GM21576 (cell line): ENCODE measurements at regions not wholly inside any gene's neighbourhood (a gene's known extent, or its start where the extent isn't known, plus 50 kb on each side); places are given as distances from the start of the nearest gene placed in this dataset.
"Not testable (repeated sequence)": the region's sequence is repeated elsewhere in the genome, so short reads cannot be mapped to it uniquely, and the experiment has no call there.

Experiments used
- ATAC-seq: cut with Tn5 transposase; IDR thresholded peaks from one replicate; pipeline ENCODE4 v1.9.1; 2021; ENCODE audit warnings: mild to moderate bottlenecking, moderate library complexity; ENCODE audit not compliant: unreplicated experiment

DNA sequence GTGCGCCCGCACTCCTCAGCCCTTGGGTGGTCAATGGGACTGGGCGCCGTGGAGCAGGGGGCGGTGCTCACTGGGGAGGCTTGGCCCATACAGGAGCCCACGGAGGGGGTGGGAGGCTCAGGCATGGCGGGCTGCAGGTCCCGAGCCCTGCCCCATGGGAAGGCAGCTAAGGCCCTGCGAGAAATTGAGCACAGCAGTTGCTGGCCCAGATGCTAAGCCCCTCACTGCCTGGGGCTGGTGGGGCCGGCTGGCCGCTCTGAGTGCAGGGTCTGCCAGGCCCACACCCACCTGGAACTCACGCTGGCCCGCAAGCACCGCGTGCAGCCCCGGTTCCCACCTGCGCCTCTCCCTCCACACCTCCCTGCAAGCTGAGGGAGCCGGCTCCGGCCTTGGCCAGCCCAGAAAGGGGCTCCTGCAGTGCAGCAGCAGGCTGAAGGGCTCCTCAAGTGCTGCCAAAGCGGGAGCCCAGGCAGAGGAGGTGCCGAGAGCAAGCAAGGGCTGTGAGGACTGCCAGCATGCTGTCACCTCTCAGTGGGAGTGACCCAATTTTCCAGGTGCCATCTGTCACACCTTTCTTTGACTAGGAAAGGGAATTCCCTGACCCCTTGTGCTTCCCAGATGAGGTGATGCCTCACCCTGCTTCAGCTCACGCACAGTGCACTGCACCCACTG lies 642.3 kb upstream of the SYNCRIP start:
- not testable (repeated sequence) for ATAC-seq

- ATAC-seq = not testable (repeated sequence)
Observed at GRCh38 chr6:86283596-86283995, 640.9 kb upstream of the SYNCRIP start.

- no peak for ATAC-seq
Observed at GRCh38 chr6:86276056-86276455, 633.4 kb upstream of the SYNCRIP start.

GRCh38 chr6:86273936-86274335 lies 631.2 kb upstream of the SYNCRIP start:
- ATAC-seq = no peak

- ATAC-seq = no peak
Observed at GRCh38 chr6:86256615-86257187, 614.0 kb upstream of the SYNCRIP start.

- ATAC-seq = no peak
Observed at GRCh38 chr6:86255973-86256372, 613.3 kb upstream of the SYNCRIP start.

DNA sequence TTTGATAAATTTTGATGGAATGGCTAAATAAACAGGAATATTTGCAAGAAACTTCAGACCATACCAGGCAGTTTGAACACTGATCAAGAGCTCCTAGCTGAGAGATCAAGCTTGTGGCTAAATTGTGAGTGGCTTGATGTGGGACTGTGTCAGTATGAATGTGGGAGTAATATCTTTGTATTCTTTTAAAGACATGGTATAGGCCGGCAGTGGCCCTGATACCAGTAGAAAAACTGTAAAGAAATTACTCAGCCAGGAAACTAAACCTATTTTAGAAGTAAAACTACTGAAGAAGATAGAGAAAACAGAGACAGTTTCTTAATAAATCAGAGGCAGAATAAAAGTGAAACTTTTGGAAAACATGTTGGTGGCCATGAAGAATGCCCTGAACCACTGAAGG lies 608.4 kb upstream of the SYNCRIP start:
- no peak for ATAC-seq

DNA sequence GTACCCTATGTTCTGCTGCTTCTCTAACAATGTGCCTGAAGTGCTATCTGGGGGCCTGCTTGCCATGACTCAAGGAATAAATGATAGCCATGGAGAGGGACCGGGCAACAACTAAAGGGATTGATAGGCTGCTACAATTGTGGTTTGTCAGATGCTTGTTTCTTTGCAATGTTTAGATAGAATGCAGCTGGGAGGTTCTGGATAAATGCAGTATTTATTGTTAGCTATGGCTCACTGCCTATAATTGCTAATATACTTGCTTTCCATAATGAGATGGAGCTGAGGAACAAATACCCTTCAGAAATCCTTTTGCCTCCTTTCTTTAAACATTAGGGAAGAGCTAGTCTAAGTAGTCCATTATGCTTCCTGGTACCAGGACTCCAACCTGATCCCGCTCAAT lies 575.2 kb upstream of the SYNCRIP start:
- ATAC-seq = no peak

DNA sequence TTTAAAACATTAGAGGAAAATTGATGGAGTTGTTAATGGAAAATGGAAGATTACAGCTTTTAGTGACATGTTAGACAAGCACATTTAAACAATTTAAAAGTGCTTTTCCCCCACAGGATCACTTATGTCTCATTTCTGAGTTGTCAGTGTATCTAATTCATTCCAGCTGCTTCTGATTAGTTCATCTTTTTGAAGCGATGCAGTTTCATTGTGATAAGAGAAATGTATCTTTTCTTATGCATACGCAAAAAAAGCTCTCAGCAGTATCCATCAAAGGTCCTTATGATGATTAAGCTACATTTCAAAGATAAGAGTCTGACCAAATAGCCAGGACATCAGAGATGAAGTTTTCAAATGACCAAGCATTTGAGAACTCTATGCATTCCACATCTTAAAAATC lies 572.6 kb upstream of the SYNCRIP start:
- ATAC-seq = no peak

- ATAC-seq = no peak
Observed at GRCh38 chr6:86205980-86206379, 563.3 kb upstream of the SYNCRIP start.

DNA sequence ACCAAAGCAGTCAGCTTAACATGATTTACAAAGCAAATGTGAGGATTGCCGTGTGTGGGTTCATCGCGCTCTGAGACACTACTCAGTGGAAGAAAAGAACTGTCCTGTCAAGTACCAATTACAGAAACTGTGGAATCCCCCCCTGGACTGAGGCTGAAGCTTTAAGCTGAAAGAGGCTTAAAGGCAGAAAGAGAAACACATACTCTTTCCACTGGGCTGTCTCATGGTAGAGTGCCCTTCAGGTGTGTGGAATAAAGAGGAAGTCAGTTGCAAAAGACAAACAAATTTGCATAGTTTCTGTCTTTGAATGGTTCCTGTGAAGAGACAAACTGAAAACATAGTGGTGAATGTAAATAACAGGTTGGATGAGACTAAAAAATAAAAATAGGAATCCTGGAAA lies 560.4 kb upstream of the SYNCRIP start:
- peak; percentile 71 for ATAC-seq

DNA sequence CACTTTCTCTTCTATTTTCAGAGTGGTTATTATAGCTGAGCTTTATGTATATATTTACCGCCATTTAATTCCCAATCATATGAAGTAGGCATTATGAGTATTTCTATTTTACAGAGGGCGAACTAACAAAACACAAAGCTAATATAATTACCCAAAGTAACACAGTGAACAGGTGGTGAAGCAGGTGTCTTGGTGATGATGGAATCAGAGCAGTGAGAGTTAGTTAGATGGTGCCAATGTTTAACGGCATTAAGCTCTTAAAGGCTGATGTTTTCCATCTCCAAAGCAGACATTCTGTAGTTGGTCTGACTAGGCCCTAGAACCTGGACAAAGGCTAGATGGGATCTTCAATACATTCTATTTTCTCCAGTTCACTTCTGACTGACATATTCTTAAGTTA lies 551.1 kb upstream of the SYNCRIP start:
- ATAC-seq = no peak

DNA sequence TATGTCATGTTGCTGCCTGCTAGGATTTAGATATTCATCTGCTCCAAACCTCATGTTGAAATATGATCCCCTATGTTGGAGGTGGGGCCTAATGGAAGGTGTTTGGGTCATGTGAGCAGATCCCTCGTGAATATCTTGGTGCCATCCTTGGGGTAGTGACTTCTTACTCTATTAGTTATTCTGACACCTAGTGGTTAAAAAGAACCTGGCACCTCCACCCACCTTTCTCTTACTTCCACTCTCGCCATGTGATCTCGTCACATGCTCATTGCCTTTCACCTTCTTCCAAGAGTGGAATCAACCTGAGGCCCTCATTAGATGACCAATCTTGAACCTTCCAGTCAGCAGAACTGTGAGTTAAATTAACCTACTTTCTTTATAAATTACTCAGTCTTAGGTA lies 549.4 kb upstream of the SYNCRIP start:
- ATAC-seq = peak; percentile 92

- ATAC-seq = not testable (repeated sequence)
Observed at GRCh38 chr6:86175149-86175548, 532.5 kb upstream of the SYNCRIP start.

GRCh38 chr6:86154852-86155251 lies 512.2 kb upstream of the SYNCRIP start:
- no peak for ATAC-seq

DNA sequence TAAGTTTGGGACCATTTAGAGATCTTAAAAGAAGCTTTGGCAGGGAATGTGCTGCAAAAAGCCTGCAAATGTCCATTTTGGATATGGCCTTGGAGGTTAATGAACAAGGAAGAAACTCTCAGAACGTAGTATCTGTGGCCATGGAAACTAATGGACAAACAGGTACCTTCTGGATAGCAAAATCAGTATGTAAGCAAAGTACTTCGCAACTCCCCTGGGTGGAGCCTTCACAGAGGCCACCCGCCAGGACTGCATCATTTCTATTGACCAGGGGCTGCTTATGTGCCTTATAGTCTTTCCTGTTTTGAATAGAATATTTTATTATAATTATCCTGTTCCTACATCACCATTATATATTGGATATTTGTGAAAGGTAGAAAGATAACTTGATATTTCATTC lies 510.8 kb upstream of the SYNCRIP start:
- ATAC-seq = no peak

- ATAC-seq = no peak
Observed at GRCh38 chr6:86152546-86152945, 509.9 kb upstream of the SYNCRIP start.

DNA sequence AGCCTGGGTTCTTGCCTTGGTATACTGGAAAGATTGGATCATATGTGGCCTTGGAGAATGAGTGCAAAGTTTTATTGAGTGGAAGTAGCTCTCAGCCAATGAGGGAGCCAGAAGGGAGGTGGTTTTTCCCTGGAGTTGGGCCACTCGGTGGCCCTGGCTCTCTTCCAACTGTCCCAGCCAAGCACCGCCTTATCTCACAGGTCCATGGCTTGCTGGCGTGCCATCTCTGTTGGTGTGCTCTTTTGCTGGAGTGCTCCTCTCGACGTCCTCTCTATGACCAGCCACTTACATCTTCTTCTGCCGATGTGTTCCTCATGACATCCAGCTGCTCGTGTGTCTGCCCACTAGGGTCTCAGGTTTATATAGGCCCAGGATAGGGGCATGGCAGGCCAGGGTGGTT lies 505.9 kb upstream of the SYNCRIP start:
- no peak for ATAC-seq

DNA sequence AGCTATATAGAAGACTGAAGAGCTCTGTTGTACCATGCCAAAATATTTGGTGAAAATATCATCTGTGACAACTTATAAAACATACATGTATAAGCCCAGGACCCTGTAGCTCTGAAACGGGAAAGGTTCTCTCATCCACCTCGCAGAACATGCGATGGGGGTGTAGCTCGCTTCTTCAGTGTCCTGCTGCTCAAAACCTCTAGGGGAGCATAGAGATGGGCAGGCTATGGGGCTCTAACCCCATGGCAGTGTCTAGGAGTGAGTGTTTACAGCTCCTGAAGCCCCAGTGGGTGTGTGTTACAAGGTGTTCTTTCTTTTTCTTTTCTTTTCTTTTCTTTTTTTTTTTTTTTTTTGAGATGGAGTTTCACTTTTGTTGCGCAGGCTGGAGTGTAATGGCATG lies 505.2 kb upstream of the SYNCRIP start:
- ATAC-seq = no peak

DNA sequence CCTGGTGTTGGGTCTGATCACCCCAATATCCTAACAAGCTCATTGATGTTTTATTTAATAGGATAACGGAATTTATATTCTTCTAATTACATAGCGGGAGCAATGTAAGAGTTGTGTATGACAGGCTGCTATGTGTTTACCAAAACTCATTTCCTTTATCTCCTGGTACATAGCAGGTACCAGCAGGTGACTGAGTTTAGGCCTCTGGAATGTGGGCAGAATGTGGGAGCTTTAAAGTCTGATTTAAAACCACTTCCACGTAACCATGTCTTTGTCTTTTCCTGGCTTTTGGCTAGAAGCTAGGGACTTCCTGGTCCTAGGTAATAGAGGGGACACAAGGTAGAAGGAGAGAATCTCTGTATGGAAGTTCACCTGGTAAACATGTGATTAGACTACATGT lies 504.6 kb upstream of the SYNCRIP start:
- ATAC-seq = no peak

DNA sequence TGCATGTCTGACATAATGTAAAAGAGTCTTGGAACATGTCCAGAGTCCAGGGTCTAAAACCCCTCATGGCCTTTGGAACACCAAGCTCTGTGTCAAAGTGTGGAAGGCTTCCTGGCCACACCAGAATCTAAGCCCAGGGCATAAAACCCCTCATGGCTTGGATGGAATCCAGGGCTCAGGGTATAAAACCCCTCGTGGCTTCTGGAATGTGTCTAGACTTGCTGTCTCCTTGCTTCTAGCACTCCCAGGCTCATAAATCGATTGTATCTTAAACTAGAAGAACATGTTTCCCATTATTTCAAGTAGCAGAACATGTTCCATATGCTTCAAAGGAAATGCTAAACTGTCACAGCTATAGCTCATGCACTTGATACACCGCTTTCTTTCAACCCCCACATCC lies 504.1 kb upstream of the SYNCRIP start:
- not testable (repeated sequence) for ATAC-seq

DNA sequence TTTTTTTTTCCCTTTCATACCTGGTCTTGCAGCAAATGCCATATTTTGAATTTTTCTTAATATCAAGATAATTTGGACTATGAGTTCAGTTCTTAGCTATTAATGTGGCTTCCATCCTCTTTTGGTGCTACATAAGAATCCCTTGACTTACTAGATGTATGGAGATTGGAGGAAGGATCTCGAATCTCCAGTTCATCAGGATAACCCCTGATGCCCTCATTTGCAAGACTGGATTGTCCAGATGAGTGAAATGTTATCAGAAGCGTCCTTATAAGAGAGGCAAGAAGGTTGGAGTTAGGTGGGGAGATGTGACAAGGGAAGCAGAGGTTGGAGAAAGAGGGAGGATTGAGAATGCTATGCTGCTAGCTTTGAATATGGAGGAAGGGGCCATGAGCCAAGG lies 499.6 kb upstream of the SYNCRIP start:
- no peak for ATAC-seq
